HG03095 (cell line): ENCODE measurements at regions not wholly inside any gene's neighbourhood (a gene's known extent, or its start where the extent isn't known, plus 50 kb on each side); places are given as distances from the start of the nearest gene placed in this dataset.
"Not testable (repeated sequence)": the region's sequence is repeated elsewhere in the genome, so short reads cannot be mapped to it uniquely, and the experiment has no call there.

Experiments used
- ATAC-seq: cut with Tn5 transposase; IDR thresholded peaks from one replicate; pipeline ENCODE4 v1.9.1; 2021; ENCODE audit warnings: moderate library complexity; ENCODE audit not compliant: unreplicated experiment

- ATAC-seq, result no peak
These were observed 161.6 kb downstream of the GLUL start for GRCh38 chr1:182229921-182230491.

- ATAC-seq, result no peak
These were observed 162.1 kb downstream of the GLUL start for GRCh38 chr1:182229451-182229850.

- no peak for ATAC-seq
These were observed 163.6 kb downstream of the GLUL start for GRCh38 chr1:182227864-182228547.

DNA sequence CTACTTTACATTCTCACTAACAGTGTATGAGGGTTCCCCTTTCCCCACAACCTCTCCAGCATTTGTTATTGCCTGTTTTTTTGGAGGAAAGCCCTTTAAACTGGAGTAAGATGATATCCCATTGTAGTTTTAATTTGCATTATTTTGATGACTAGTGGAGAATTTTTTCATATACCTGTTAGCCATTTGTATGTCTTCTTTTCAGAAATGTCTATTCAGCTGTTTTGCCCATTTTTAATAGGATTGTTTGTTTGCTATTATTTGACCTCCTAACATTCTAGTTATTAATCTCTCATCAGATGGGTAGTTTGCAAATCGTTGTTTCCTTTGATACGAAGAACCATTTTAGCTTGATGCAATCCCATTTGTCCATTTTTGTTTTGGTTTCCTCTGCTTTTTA is 165.0 kb downstream of the GLUL start:
- no peak for ATAC-seq

DNA sequence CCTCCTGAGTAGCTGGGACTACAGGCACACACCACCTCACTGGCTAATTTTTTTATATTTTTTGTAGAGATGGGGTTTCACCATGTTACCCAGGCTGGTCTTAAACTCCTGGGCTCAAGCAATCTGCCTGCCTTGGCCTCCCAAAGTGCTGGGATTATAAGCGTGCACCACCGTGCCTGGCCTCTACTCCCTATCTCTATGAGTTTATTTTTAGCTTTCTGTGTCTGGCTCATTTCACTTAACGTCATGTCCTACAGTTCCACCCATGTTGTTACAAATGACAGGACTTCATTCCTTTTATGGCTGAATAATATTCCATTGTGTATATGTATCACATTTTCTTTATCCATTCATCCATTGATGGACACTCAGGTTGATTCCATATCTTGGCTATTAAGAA is 164.2 kb upstream of the ZNF648 start:
- ATAC-seq, result not testable (repeated sequence)

DNA sequence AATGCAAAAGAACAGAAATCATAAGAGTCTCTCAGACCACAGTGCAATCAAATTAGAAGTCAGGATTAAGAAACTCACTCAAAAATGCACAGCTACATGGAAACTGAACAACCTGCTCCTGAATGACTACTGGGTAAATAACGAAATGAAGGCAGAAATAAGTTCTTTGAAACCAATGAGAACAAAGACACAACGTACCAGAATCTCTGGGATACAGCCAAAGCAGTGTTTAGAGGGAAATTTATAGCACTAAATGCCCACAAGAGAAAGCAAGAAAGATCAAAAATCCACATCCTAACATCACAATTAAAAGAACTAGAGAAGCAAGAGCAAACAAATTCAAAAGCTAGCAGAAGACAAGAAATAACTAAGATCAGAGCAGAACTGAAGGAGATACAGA is 160.5 kb upstream of the ZNF648 start:
- not testable (repeated sequence) for ATAC-seq

- ATAC-seq, result not testable (repeated sequence)
These were observed 159.9 kb upstream of the ZNF648 start for GRCh38 chr1:182221367-182221766.

- ATAC-seq, result no peak
These were observed 156.5 kb upstream of the ZNF648 start for GRCh38 chr1:182217967-182218366.

- no peak for ATAC-seq
These were observed 155.6 kb upstream of the ZNF648 start for GRCh38 chr1:182217071-182217470.

DNA sequence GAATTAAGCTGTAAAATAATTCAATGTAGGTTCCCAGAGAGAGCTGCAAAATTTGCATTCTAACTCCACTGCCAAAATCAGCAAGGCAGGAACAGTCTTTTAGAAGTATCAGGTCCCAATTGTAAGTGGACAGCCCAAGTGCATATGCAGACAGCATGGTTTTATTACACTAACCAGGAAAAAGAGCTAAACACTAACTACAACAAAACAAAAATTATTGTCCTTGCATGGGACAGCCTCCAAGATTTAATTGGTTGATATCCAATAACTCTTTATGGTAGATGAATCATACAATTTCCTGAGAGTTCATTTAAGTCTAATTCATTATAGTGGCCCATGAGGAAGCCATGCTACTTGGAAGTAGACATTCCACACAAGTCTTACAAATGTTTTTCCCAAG is 154.3 kb upstream of the ZNF648 start:
- no peak for ATAC-seq

DNA sequence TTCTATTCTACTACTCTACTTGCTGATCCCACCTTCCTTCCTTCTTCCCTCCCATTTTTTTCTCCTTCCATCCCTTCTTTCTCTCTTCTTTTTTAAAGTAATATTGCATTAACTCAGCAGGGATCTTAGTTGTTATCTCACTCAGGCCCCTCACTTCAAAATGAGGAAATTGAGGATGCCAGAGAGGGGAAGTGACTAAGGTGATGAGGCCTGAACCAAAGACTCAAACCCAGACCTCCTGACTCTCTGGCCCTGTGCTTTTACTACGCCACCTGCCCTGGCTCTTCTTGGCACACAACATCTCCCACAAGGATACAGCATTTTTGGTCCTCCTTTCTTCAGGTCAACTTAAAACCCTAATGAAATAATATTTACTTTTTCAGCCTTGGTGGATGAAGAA is 151.7 kb upstream of the ZNF648 start:
- ATAC-seq, result no peak

GRCh38 chr1:182211386-182211785 is 149.9 kb upstream of the ZNF648 start:
- no peak for ATAC-seq

GRCh38 chr1:182210417-182210816 is 148.9 kb upstream of the ZNF648 start:
- no peak for ATAC-seq

- no peak for ATAC-seq
These were observed 145.8 kb upstream of the ZNF648 start for GRCh38 chr1:182207300-182207699.

DNA sequence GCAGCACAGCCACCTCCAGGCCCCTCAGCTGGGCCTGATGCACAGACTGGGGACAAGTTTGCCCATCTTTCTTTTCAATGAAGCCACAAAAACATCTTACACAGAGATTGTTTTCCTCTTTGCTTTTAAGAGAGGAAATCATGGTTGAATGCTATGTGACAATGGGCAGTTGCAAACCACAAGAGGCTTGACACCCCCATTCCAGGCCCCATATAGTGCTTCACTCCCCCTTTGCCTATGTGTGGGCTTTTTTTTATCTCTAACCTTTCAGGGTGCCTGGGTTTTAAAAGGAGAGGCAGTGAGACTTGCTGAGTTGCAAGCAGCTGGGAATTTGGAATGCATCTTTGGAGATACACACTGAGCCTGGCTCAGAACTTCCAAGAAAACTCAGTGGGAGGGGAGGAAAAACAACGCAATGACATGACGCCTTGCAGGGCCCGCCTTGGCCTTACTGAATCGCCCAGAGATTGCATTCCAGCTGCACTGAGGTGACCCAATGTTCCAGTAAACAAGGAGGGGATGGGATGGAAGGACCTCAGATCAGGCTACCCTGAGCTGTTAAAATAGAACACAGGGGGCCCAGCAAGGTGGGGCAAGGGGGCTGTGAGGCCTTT is 145.2 kb upstream of the ZNF648 start:
- ATAC-seq, result no peak

DNA sequence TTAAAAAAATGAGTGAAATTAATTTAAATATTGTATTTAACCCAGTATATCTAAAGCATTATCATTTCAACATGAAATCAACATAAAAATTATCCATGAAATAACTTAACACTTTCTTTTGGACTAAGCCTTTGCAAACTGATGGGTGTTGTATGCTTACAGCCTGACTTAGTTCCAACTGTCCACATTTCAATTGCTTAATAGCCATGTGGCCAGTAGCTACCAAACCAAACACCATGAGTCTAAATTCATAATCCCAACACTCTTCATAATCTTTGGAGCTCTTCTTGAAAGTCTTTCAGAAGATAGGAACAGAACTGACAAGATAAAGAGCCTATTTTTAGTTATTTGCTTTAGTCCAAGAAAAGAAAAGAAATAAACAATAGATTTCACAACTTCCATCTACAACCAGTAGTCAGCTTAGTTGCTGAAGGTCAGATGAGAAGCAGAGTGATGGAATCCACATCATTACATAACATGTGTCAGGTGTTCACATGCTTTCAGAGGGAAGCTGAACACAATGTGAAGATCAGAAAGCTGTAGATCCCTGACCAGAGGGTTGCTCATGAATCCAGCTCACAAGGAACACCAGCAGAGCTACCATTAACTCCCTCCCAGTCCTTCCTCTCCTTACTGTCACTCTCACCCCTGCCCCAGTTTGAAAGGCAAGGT is 144.0 kb upstream of the ZNF648 start:
- ATAC-seq, result no peak

- ATAC-seq, result no peak
These were observed 141.8 kb upstream of the ZNF648 start for GRCh38 chr1:182203191-182203875.

- not testable (repeated sequence) for ATAC-seq
These were observed 140.0 kb upstream of the ZNF648 start for GRCh38 chr1:182201490-182201889.

DNA sequence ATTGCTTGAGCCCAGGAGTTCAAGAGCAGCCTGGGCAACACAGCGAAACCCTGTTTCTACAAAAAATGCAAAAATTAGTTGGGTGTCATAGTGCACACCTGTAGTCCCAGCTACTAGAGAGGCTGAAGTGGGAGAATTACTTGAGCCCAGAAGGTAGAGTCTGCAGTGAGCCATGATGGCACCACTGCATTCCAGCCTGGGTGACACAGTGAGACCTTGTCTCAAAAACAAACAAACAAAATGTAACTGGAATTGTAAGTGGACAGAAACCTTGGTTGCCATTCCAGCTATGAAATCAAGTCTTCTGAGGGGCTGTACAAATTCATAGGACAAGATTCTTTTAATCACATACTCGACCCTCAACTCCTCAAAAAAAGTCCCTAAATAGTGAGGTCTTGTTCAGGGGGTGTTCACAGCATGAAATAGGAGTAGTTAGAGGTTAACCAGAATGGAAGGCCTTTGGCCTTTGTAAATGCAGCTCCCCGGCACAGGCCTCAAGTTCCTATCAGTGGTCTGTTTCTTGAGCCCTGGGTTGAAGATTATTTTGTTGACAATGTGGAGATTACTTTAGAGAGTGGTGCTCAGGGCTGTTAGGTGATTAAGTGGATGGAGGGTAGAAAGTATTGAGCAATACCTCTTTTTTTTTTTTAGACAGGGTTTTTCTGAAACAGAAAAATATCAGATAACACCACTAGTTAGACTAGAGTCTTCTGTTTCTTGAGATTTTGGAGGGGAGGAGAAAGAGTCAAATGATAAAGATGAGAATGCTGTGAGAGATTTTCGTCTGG is 138.7 kb upstream of the ZNF648 start:
- ATAC-seq, result no peak

GRCh38 chr1:182198006-182198605 is 136.6 kb upstream of the ZNF648 start:
- no peak for ATAC-seq
